K562 (cell line): ENCODE measurements at regions not wholly inside any gene's neighbourhood (a gene's known extent, or its start where the extent isn't known, plus 50 kb on each side); places are given as distances from the start of the nearest gene placed in this dataset.

Source experiments
- ATAC-seq: fragments of 200-7000 bp; cut with Tn5 transposase; 3 replicates; pipeline ENCODE4 v1.9.1; 2020; ENCODE audit warnings: moderate library complexity
- BruUV-seq: library from RNA; stranded (reverse); fragments of 400-500 nt; replicated peaks from 2 replicates; lab custom pipeline; 2021; lab: Mats Ljungman, UMichigan
- CTCF ChIA-PET: fragments of 300-600 bp; formaldehyde crosslinking; extraction: SDS; loops from one replicate; lab custom pipeline; 2021; ENCODE audit warnings: low intra/inter-chr PET ratio; lab: Yijun Ruan, JAX
- POLR2A ChIA-PET: fragments of 300-600, 350-650 bp; sonication (Branson Sonifier 250); formaldehyde crosslinking; extraction: SDS; loops from one replicate; lab custom pipeline; 2021; ENCODE audit warnings: antibody characterized with exemption, inconsistent platforms; lab: Yijun Ruan, JAX
- DNase-seq, 4 experiments: peaks; one replicate each; pipeline versions ENCODE4 v3.0.0 to v3.0.0-alpha.2; 2011 to 2018; ENCODE audit warnings: low spot score in 3 of 4, mixed read lengths in 3 of 4; ENCODE audit errors: extremely low read depth in 1 of 4
- FAIRE-seq: peaks from 2 replicates; lab custom pipeline; 2011; peaks lifted over from hg19 to GRCh38; lab: Jason Lieb, UNC
- H2AFZ ChIP-seq: 2 replicates; pipeline ENCODE4 v1.6.0; 2011; ENCODE audit warnings: low read depth, low read length, control low read depth, inconsistent platforms
- H3K27ac ChIP-seq: fragments of 200-600 bp; 3 replicates; pipeline ENCODE4 v1.8.0; 2011; ENCODE audit warnings: low read depth, mild to moderate bottlenecking, control low read depth, inconsistent platforms, low read length, moderate library complexity, mixed read lengths; ENCODE audit errors: extremely low read depth
- H3K27me3 ChIP-seq, 2 experiments: fragments of 300-600 bp in 1 of 2; 2 replicates in 1 of 2; 3 replicates in 1 of 2; pipeline versions ENCODE4 v1.6.0 to v1.8.0; 2011; ENCODE audit warnings: inconsistent platforms in 2 of 2, low read length in 2 of 2, mild to moderate bottlenecking in 1 of 2, mixed read lengths in 1 of 2, moderate library complexity in 1 of 2; ENCODE audit not compliant: control insufficient read depth in 2 of 2, insufficient read depth in 2 of 2
- H3K36me3 ChIP-seq: fragments of 300-600 bp; 3 replicates; pipeline ENCODE4 v1.8.0; 2011; ENCODE audit warnings: mild to moderate bottlenecking, low read length, inconsistent platforms; ENCODE audit not compliant: control insufficient read depth, insufficient read depth
- H3K4me1 ChIP-seq, 2 experiments: fragments of 200-600 bp in 1 of 2; replicated peaks in 1 of 2; 2 replicates in 1 of 2; 3 replicates in 1 of 2; pipeline versions ENCODE4 v1.5.1 to v1.8.0; 2011; ENCODE audit warnings: inconsistent platforms in 2 of 2, low read length in 2 of 2, mild to moderate bottlenecking in 1 of 2, mixed read lengths in 1 of 2, moderate library complexity in 1 of 2; ENCODE audit not compliant: control insufficient read depth in 2 of 2, insufficient read depth in 2 of 2
- H3K4me2 ChIP-seq: 2 replicates; pipeline ENCODE4 v1.6.1; 2011; ENCODE audit warnings: low read length, control low read depth, inconsistent platforms, mixed read lengths; ENCODE audit not compliant: insufficient read depth
- H3K4me3 ChIP-seq: fragments of 200-600 bp; sonication (generic), shearing (Covaris generic); 2 replicates; pipeline ENCODE4 v1.5.1; 2016; ENCODE audit warnings: control low read depth, inconsistent platforms
- H3K79me2 ChIP-seq: fragments of 200-600 bp; 3 replicates; pipeline ENCODE4 v1.8.0; 2011; ENCODE audit warnings: low read length, inconsistent platforms; ENCODE audit not compliant: control insufficient read depth, insufficient read depth
- H3K9ac ChIP-seq, 2 experiments: 2 replicates each; pipeline versions ENCODE4 v1.6.0 to v1.6.1; 2011; ENCODE audit warnings: low read depth in 2 of 2, low read length in 2 of 2, control low read depth in 1 of 2, inconsistent platforms in 1 of 2, mild to moderate bottlenecking in 1 of 2, mixed read lengths in 1 of 2; ENCODE audit not compliant: insufficient read depth in 1 of 2
- H3K9me1 ChIP-seq: one replicate; pipeline ENCODE4 v1.6.0; 2011; ENCODE audit warnings: inconsistent platforms, mild to moderate bottlenecking, low read length, moderate library complexity; ENCODE audit not compliant: control insufficient read depth, insufficient read depth
- H3K9me3 ChIP-seq: replicated peaks from 2 replicates; pipeline ENCODE4 v1.5.1; 2011; ENCODE audit warnings: low read depth, low read length, inconsistent platforms; ENCODE audit not compliant: control insufficient read depth, insufficient read depth
- H4K20me1 ChIP-seq: replicated peaks from 2 replicates; pipeline ENCODE4 v1.6.1; 2011; ENCODE audit warnings: low read length, inconsistent platforms, mixed read lengths; ENCODE audit not compliant: control insufficient read depth, insufficient read depth
- BCL6 ChIP-seq: fragments of 250-450 bp; sonication (Bioruptor Pico); IDR thresholded peaks from 2 replicates; pipeline ENCODE4 v1.4.0; 2020
- C11orf30 ChIP-seq: fragments of 450-650 bp; IDR thresholded peaks from 2 replicates; pipeline ENCODE4 v1.6.1; 2016; ENCODE audit warnings: low read depth, mild to moderate bottlenecking
- EGR1 ChIP-seq: fragments of 450-650 bp; conservative IDR thresholded peaks from 2 replicates; pipeline ENCODE4 v1.6.1; 2017; ENCODE audit warnings: mild to moderate bottlenecking
- NFRKB ChIP-seq: fragments of 450-650 bp; IDR thresholded peaks from 2 replicates; pipeline ENCODE4 v1.6.1; 2016; ENCODE audit warnings: low read depth
- NFYB ChIP-seq: IDR thresholded peaks from 2 replicates; pipeline ENCODE4 v1.6.1; 2011; ENCODE audit warnings: mild to moderate bottlenecking, moderate library complexity; ENCODE audit not compliant: insufficient read length; ENCODE audit errors: extremely low read depth
- NRF1 ChIP-seq, 2 experiments: fragments of 450-650 bp; IDR thresholded peaks in 1 of 2; conservative IDR thresholded peaks in 1 of 2; 2 replicates each; pipeline ENCODE4 v1.6.1; 2014; ENCODE audit warnings: mild to moderate bottlenecking in 2 of 2
- RAD51 ChIP-seq: fragments of 450-650 bp; IDR thresholded peaks from 2 replicates; pipeline ENCODE4 v1.7.1; 2016; ENCODE audit warnings: low read depth, mild to moderate bottlenecking, borderline replicate concordance
- RNF2 ChIP-seq: sonication (generic); IDR thresholded peaks from 2 replicates; pipeline ENCODE4 v1.6.1; 2016
- USF2 ChIP-seq: sonication (generic); formaldehyde crosslinking; IDR thresholded peaks from 2 replicates; pipeline ENCODE4 v1.5.0; 2020; ENCODE audit warnings: missing genetic modification reagents
- ZBTB33 ChIP-seq: sonication (generic); formaldehyde crosslinking; IDR thresholded peaks from 2 replicates; pipeline ENCODE4 v1.8.1; 2023; ENCODE audit warnings: mild to moderate bottlenecking, missing genetic modification reagents
- ZNF217 ChIP-seq: sonication (generic); formaldehyde crosslinking; IDR thresholded peaks from 2 replicates; pipeline ENCODE4 v1.8.0; 2022; ENCODE audit warnings: mild to moderate bottlenecking, missing genetic modification reagents
- ZNF551 ChIP-seq: fragments of 250-450 bp; sonication (Bioruptor Pico); IDR thresholded peaks from 2 replicates; pipeline ENCODE4 v1.5.0; 2021; ENCODE audit warnings: mild to moderate bottlenecking, moderate library complexity
- ZNF644 ChIP-seq: fragments of 200-800 bp; sonication (Bioruptor generic); IDR thresholded peaks from 2 replicates; pipeline ENCODE4 v1.6.1; 2016; ENCODE audit warnings: low read depth, missing genetic modification characterization, missing compliant biosample characterization
- WGBS: fragments of 100-300 bp; shearing (Covaris generic); methylation state at CpG from one replicate; pipeline ENCODE4 v1.1.6; 2016; ENCODE audit warnings: low coverage, mixed read lengths; ENCODE audit not compliant: insufficient coverage; ENCODE audit errors: missing lambda C conversion rate; 5-methylcytosine and 5-hydroxymethylcytosine counted together
- in situ Hi-C: fragments of 300-500 bp; cut with MboI; formaldehyde crosslinking; loops from 4 replicates; pipeline ENCODE4 v1.15.0; 2018; ENCODE audit warnings: inconsistent platforms, mixed read lengths
- intact Hi-C: fragments of 100-400 bp; cut with micrococcal nuclease; formaldehyde crosslinking; loops from 2 replicates; pipeline ENCODE4 v1.14.2; 2022
- TF ChIP-seq, protein P1 (sequence below): fragments of 250-450 bp; sonication (Bioruptor Pico); IDR thresholded peaks from 2 replicates; pipeline ENCODE4 v1.9.0; 2021; ENCODE audit warnings: mild to moderate bottlenecking
- TF ChIP-seq, protein P2 (sequence below): fragments of 450-650 bp; IDR thresholded peaks from 2 replicates; pipeline ENCODE4 v1.6.1; 2018; ENCODE audit not compliant: partially characterized antibody
- TF ChIP-seq, protein P3 (sequence below), 2 experiments: IDR thresholded peaks; 2 replicates each; pipeline ENCODE4 v1.6.1; 2011; ENCODE audit warnings: borderline replicate concordance in 1 of 2, control low read depth in 1 of 2, low read depth in 1 of 2, low read length in 1 of 2, mild to moderate bottlenecking in 1 of 2, mixed read lengths in 1 of 2, moderate library complexity in 1 of 2; ENCODE audit not compliant: insufficient read depth in 1 of 2, insufficient read length in 1 of 2, poor library complexity in 1 of 2, severe bottlenecking in 1 of 2; ENCODE audit errors: extremely low read depth in 1 of 2

GRCh38 chr16:48892893-48893292 is 282.9 kb upstream of the N4BP1 start:
- in situ Hi-C loops (no loop called here), intact Hi-C loops (no loop called here)
- 0% methylated on average over 1 of the region's 2 CpGs for WGBS
- H3K79me2 ChIP-seq, result no peaks in the 10 kb centered on the region
- BruUV-seq, result no TSS peak
- CTCF ChIA-PET, result no interaction called here
- DNase-seq (peak; percentile 17 to 60 (median 39)), FAIRE-seq (peak; percentile 73), ATAC-seq (peak; percentile 63; the same call in 2 of the 3 replicates)
- H3K36me3 ChIP-seq, result no peaks in the 10 kb centered on the region
- no peaks in the 10 kb centered on the region for H3K27me3 ChIP-seq
- H3K27ac ChIP-seq, result no peak overlapping the region
- H2AFZ ChIP-seq, result no peak overlapping the region
- no peak overlapping the region for H3K4me3 ChIP-seq
- no peaks in the 10 kb centered on the region for H4K20me1 ChIP-seq
- POLR2A ChIA-PET, result interaction anchor here (0.6 to 1.0 kb wide), 2 partner anchors 8 to 44 kb away, joined by 3 to 4 read pairs; no protein-coding TSS in a partner anchor
- no peaks in the 10 kb centered on the region for H3K9me1 ChIP-seq
- H3K9me3 ChIP-seq, result no peaks in the 10 kb centered on the region
- no peak overlapping the region for H3K4me2 ChIP-seq
- no peaks in the 10 kb centered on the region for H3K4me1 ChIP-seq
- no peak overlapping the region for H3K9ac ChIP-seq
- TF ChIP-seq, protein P1, sequence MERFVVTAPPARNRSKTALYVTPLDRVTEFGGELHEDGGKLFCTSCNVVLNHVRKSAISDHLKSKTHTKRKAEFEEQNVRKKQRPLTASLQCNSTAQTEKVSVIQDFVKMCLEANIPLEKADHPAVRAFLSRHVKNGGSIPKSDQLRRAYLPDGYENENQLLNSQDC (CRISPR knock-in tag), result no peak
- no peak for TF ChIP-seq NRF1 (conservative IDR thresholded peaks at IDR 0.05 in 1 of 2, IDR thresholded peaks at IDR 0.05 in 1 of 2)
- TF ChIP-seq, protein P2, sequence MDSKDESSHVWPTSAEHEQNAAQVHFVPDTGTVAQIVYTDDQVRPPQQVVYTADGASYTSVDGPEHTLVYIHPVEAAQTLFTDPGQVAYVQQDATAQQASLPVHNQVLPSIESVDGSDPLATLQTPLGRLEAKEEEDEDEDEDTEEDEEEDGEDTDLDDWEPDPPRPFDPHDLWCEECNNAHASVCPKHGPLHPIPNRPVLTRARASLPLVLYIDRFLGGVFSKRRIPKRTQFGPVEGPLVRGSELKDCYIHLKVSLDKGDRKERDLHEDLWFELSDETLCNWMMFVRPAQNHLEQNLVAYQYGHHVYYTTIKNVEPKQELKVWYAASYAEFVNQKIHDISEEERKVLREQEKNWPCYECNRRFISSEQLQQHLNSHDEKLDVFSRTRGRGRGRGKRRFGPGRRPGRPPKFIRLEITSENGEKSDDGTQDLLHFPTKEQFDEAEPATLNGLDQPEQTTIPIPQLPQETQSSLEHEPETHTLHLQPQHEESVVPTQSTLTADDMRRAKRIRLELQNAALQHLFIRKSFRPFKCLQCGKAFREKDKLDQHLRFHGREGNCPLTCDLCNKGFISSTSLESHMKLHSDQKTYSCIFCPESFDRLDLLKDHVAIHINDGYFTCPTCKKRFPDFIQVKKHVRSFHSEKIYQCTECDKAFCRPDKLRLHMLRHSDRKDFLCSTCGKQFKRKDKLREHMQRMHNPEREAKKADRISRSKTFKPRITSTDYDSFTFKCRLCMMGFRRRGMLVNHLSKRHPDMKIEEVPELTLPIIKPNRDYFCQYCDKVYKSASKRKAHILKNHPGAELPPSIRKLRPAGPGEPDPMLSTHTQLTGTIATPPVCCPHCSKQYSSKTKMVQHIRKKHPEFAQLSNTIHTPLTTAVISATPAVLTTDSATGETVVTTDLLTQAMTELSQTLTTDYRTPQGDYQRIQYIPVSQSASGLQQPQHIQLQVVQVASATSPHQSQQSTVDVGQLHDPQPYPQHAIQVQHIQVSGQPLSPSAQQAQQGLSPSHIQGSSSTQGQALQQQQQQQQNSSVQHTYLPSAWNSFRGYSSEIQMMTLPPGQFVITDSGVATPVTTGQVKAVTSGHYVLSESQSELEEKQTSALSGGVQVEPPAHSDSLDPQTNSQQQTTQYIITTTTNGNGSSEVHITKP, result peak; percentile 58
- no peak for TF ChIP-seq BCL6 (CRISPR knock-in tag)
- no peak for TF ChIP-seq EGR1
- no peak for TF ChIP-seq NFRKB
- no peak for TF ChIP-seq ZNF551 (CRISPR knock-in tag)
- TF ChIP-seq, protein P3, sequence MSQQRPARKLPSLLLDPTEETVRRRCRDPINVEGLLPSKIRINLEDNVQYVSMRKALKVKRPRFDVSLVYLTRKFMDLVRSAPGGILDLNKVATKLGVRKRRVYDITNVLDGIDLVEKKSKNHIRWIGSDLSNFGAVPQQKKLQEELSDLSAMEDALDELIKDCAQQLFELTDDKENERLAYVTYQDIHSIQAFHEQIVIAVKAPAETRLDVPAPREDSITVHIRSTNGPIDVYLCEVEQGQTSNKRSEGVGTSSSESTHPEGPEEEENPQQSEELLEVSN (IDR thresholded peaks at IDR 0.05; ENCODE audit: borderline replicate concordance in 1 of 2, extremely low read depth in 1 of 2, insufficient read depth in 1 of 2, insufficient read length in 1 of 2, low read depth in 1 of 2, low read length in 1 of 2, poor library complexity in 1 of 2, severe bottlenecking in 1 of 2), result peak in 1 of 2 experiments; percentile 28
- no peak for TF ChIP-seq ZNF644 (tag)
- TF ChIP-seq USF2 (CRISPR knock-in tag), result peak; percentile 83
- TF ChIP-seq NFYB, result peak; percentile 16
- TF ChIP-seq ZNF217 (CRISPR knock-in tag), result no peak
- peak; percentile 62; the same call in 1 of the 2 replicates for TF ChIP-seq RAD51
- TF ChIP-seq C11orf30, result no peak
- TF ChIP-seq RNF2, result no peak
- no peak for TF ChIP-seq ZBTB33 (CRISPR knock-in tag)
